GM23338 (cell line): ENCODE measurements at regions not wholly inside any gene's neighbourhood (a gene's known extent, or its start where the extent isn't known, plus 50 kb on each side); places are given as distances from the start of the nearest gene placed in this dataset.

Experiments used
- ATAC-seq: fragments of 200-7000 bp; cut with Tn5 transposase; 3 replicates; pipeline ENCODE4 v1.9.1; 2020
- DNase-seq: peaks from one replicate; pipeline ENCODE4 v3.0.0-alpha.2; 2015; ENCODE audit warnings: low spot score
- H2AFZ ChIP-seq: fragments of 200-600 bp; sonication (generic); 2 replicates; pipeline ENCODE4 v1.8.0; 2016; ENCODE audit warnings: antibody characterized with exemption, mild to moderate bottlenecking, moderate library complexity
- H3F3A ChIP-seq: fragments of 200-600 bp; sonication (generic); replicated peaks from 2 replicates; pipeline ENCODE4 v1.8.0; 2017; ENCODE audit warnings: antibody characterized with exemption, mixed run types, low read depth
- H3K27ac ChIP-seq: fragments of 200-600 bp; sonication (generic); 2 replicates; pipeline ENCODE4 v1.6.1; 2016; ENCODE audit warnings: low read depth
- H3K27me3 ChIP-seq: fragments of 200-600 bp; sonication (generic); 2 replicates; pipeline ENCODE4 v1.8.0; 2016; ENCODE audit warnings: mild to moderate bottlenecking, mixed run types, moderate library complexity; ENCODE audit not compliant: insufficient read depth
- H3K36me3 ChIP-seq: fragments of 200-600 bp; sonication (generic); 2 replicates; pipeline ENCODE4 v1.8.0; 2016; ENCODE audit warnings: mild to moderate bottlenecking; ENCODE audit not compliant: insufficient read depth
- H3K4me1 ChIP-seq: fragments of 200-600 bp; sonication (generic); 2 replicates; pipeline ENCODE4 v1.8.0; 2016; ENCODE audit warnings: mild to moderate bottlenecking, moderate library complexity; ENCODE audit not compliant: insufficient read depth
- H3K4me2 ChIP-seq: fragments of 200-600 bp; sonication (generic); 2 replicates; pipeline ENCODE4 v1.7.1; 2017; ENCODE audit warnings: mixed run types
- H3K4me3 ChIP-seq: fragments of 200-600 bp; sonication (generic); 2 replicates; pipeline ENCODE4 v1.6.1; 2016; ENCODE audit warnings: mixed run types
- H3K79me2 ChIP-seq: fragments of 200-600 bp; sonication (generic); replicated peaks from 2 replicates; pipeline ENCODE4 v1.8.0; 2017; ENCODE audit warnings: mild to moderate bottlenecking; ENCODE audit not compliant: insufficient read depth
- H3K9me2 ChIP-seq: fragments of 200-600 bp; sonication (generic); 2 replicates; pipeline ENCODE4 v1.8.0; 2017; ENCODE audit not compliant: insufficient read depth
- H4K20me1 ChIP-seq: fragments of 200-600 bp; sonication (generic); replicated peaks from 2 replicates; pipeline ENCODE4 v1.8.0; 2017; ENCODE audit warnings: mild to moderate bottlenecking; ENCODE audit not compliant: insufficient read depth
- H3K27ac Mint-ChIP-seq: 2 replicates; pipeline ENCODE4 v1.8.0; 2020; ENCODE audit warnings: inconsistent platforms, mild to moderate bottlenecking, moderate library complexity, mixed read lengths
- H3K27me3 Mint-ChIP-seq: 3 replicates; pipeline ENCODE4 v1.8.0; 2022; ENCODE audit warnings: low read depth, mild to moderate bottlenecking, moderate library complexity, mixed read lengths, inconsistent platforms; ENCODE audit not compliant: insufficient read depth, poor library complexity
- H3K36me3 Mint-ChIP-seq: 3 replicates; pipeline ENCODE4 v1.8.0; 2021; ENCODE audit warnings: low read depth, mild to moderate bottlenecking, inconsistent platforms, moderate library complexity, mixed read lengths
- H3K4me1 Mint-ChIP-seq: 3 replicates; pipeline ENCODE4 v1.8.0; 2020; ENCODE audit warnings: mild to moderate bottlenecking, inconsistent platforms, mixed read lengths
- H3K4me3 Mint-ChIP-seq: 3 replicates; pipeline ENCODE4 v1.8.0; 2021; ENCODE audit warnings: moderate library complexity, mild to moderate bottlenecking, inconsistent platforms, mixed read lengths
- H3K9me3 Mint-ChIP-seq: 3 replicates; pipeline ENCODE4 v1.8.0; 2020; ENCODE audit warnings: moderate library complexity, mild to moderate bottlenecking, inconsistent platforms, mixed read lengths
- EZH2 ChIP-seq: fragments of 200-600 bp; sonication (generic); IDR thresholded peaks from one replicate; pipeline ENCODE4 v1.8.0; 2017; ENCODE audit warnings: antibody characterized with exemption, mild to moderate bottlenecking, low read depth; ENCODE audit not compliant: unreplicated experiment
- JUNB ChIP-seq: IDR thresholded peaks from one replicate; pipeline ENCODE4 v1.6.1; 2016; ENCODE audit warnings: antibody characterized with exemption; ENCODE audit not compliant: unreplicated experiment
- POLR2AphosphoS5 ChIP-seq: IDR thresholded peaks from 2 replicates; pipeline ENCODE4 v1.6.1; 2016; ENCODE audit warnings: antibody characterized with exemption, low read depth
- TF ChIP-seq, protein P1 (sequence below): fragments of 250-450 bp; sonication (Bioruptor Pico); IDR thresholded peaks from 2 replicates; pipeline ENCODE4 v1.5.0; 2020; ENCODE audit warnings: mild to moderate bottlenecking, moderate library complexity
- TF ChIP-seq, protein P2 (sequence below): IDR thresholded peaks from one replicate; pipeline ENCODE4 v1.6.1; 2018; ENCODE audit warnings: antibody characterized with exemption; ENCODE audit not compliant: unreplicated experiment
- TF ChIP-seq, protein P3 (sequence below): IDR thresholded peaks from 2 replicates; pipeline ENCODE4 v1.6.1; 2016; ENCODE audit warnings: antibody characterized with exemption

DNA sequence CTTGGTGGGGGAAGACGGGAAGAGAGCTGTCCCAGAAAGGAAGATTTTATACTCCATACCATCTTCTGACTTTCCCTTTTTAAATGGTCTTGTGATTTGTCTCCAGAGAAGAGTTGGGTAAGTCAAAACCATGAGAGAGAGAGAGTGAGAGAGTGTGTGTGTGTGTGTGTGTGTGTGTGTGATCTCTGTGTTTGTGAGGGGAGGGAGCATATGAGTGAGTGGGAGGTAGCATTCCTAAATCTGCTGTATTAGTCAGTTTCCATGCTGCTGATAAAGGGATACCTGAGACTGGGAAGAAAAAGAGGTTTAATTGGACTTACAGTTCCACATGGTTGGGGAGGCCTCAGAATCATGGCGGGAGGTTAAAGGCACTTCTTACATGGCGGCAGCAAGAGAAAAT is 102.0 kb upstream of the VANGL1 start (continued):
- TF ChIP-seq, protein P1, sequence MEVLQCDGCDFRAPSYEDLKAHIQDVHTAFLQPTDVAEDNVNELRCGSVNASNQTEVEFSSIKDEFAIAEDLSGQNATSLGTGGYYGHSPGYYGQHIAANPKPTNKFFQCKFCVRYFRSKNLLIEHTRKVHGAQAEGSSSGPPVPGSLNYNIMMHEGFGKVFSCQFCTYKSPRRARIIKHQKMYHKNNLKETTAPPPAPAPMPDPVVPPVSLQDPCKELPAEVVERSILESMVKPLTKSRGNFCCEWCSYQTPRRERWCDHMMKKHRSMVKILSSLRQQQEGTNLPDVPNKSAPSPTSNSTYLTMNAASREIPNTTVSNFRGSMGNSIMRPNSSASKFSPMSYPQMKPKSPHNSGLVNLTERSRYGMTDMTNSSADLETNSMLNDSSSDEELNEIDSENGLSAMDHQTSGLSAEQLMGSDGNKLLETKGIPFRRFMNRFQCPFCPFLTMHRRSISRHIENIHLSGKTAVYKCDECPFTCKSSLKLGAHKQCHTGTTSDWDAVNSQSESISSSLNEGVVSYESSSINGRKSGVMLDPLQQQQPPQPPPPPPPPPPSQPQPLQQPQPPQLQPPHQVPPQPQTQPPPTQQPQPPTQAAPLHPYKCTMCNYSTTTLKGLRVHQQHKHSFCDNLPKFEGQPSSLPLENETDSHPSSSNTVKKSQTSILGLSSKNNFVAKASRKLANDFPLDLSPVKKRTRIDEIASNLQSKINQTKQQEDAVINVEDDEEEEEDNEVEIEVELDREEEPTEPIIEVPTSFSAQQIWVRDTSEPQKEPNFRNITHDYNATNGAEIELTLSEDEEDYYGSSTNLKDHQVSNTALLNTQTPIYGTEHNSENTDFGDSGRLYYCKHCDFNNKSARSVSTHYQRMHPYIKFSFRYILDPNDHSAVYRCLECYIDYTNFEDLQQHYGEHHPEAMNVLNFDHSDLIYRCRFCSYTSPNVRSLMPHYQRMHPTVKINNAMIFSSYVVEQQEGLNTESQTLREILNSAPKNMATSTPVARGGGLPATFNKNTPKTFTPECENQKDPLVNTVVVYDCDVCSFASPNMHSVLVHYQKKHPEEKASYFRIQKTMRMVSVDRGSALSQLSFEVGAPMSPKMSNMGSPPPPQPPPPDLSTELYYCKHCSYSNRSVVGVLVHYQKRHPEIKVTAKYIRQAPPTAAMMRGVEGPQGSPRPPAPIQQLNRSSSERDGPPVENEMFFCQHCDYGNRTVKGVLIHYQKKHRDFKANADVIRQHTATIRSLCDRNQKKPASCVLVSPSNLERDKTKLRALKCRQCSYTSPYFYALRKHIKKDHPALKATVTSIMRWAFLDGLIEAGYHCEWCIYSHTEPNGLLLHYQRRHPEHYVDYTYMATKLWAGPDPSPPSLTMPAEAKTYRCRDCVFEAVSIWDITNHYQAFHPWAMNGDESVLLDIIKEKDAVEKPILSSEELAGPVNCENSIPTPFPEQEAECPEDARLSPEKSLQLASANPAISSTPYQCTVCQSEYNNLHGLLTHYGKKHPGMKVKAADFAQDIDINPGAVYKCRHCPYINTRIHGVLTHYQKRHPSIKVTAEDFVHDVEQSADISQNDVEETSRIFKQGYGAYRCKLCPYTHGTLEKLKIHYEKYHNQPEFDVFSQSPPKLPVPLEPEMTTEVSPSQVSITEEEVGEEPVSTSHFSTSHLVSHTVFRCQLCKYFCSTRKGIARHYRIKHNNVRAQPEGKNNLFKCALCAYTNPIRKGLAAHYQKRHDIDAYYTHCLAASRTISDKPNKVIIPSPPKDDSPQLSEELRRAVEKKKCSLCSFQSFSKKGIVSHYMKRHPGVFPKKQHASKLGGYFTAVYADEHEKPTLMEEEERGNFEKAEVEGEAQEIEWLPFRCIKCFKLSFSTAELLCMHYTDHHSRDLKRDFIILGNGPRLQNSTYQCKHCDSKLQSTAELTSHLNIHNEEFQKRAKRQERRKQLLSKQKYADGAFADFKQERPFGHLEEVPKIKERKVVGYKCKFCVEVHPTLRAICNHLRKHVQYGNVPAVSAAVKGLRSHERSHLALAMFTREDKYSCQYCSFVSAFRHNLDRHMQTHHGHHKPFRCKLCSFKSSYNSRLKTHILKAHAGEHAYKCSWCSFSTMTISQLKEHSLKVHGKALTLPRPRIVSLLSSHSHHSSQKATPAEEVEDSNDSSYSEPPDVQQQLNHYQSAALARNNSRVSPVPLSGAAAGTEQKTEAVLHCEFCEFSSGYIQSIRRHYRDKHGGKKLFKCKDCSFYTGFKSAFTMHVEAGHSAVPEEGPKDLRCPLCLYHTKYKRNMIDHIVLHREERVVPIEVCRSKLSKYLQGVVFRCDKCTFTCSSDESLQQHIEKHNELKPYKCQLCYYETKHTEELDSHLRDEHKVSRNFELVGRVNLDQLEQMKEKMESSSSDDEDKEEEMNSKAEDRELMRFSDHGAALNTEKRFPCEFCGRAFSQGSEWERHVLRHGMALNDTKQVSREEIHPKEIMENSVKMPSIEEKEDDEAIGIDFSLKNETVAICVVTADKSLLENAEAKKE (CRISPR knock-in tag) = no peak
- TF ChIP-seq, protein P2, sequence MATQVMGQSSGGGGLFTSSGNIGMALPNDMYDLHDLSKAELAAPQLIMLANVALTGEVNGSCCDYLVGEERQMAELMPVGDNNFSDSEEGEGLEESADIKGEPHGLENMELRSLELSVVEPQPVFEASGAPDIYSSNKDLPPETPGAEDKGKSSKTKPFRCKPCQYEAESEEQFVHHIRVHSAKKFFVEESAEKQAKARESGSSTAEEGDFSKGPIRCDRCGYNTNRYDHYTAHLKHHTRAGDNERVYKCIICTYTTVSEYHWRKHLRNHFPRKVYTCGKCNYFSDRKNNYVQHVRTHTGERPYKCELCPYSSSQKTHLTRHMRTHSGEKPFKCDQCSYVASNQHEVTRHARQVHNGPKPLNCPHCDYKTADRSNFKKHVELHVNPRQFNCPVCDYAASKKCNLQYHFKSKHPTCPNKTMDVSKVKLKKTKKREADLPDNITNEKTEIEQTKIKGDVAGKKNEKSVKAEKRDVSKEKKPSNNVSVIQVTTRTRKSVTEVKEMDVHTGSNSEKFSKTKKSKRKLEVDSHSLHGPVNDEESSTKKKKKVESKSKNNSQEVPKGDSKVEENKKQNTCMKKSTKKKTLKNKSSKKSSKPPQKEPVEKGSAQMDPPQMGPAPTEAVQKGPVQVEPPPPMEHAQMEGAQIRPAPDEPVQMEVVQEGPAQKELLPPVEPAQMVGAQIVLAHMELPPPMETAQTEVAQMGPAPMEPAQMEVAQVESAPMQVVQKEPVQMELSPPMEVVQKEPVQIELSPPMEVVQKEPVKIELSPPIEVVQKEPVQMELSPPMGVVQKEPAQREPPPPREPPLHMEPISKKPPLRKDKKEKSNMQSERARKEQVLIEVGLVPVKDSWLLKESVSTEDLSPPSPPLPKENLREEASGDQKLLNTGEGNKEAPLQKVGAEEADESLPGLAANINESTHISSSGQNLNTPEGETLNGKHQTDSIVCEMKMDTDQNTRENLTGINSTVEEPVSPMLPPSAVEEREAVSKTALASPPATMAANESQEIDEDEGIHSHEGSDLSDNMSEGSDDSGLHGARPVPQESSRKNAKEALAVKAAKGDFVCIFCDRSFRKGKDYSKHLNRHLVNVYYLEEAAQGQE = no peak
- no peak for TF ChIP-seq POLR2AphosphoS5

DNA sequence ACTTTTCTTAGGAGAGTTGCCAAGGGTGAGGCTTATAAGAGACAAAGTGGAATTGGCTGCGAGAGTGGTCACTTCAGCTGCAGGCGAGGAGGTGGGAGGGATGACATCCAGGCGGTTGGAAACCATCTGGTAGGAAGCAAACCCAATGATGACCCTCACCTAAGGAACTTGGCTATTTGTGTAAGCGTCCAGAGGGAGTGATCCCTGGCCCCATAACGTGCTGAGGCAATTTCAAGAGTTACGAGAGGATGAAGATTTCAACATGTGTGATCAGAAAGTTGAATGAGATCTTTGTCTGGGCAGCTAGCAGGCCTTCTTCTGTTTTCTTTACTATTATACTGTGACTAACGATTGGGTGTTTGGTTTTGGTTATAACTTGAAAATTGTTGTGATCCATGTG is 102.7 kb upstream of the VANGL1 start:
- H4K20me1 ChIP-seq = no peaks in the 10 kb centered on the region
- H3F3A ChIP-seq = no peaks in the 10 kb centered on the region
- TF ChIP-seq, protein P3, sequence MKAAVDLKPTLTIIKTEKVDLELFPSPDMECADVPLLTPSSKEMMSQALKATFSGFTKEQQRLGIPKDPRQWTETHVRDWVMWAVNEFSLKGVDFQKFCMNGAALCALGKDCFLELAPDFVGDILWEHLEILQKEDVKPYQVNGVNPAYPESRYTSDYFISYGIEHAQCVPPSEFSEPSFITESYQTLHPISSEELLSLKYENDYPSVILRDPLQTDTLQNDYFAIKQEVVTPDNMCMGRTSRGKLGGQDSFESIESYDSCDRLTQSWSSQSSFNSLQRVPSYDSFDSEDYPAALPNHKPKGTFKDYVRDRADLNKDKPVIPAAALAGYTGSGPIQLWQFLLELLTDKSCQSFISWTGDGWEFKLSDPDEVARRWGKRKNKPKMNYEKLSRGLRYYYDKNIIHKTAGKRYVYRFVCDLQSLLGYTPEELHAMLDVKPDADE = no peak
- TF ChIP-seq JUNB = no peak
- TF ChIP-seq, protein P2 = no peak
- TF ChIP-seq EZH2 = no peak
- no peak for TF ChIP-seq POLR2AphosphoS5
- Mint-ChIP-seq H3K36me3 (no peaks in the 10 kb centered on the region), H3K27me3 (peaks cover 1% of the 10 kb centered on the region), H3K4me1 (no peaks in the 10 kb centered on the region), H3K9me3 (no peaks in the 10 kb centered on the region), H3K27ac (no peak overlapping the region), H3K4me3 (no peak overlapping the region)
- no peaks in the 10 kb centered on the region for H3K4me1 ChIP-seq
- H3K4me2 ChIP-seq = no peak overlapping the region
- no peaks in the 10 kb centered on the region for H3K36me3 ChIP-seq
- no peak overlapping the region for H2AFZ ChIP-seq
- DNase-seq = no peak
- H3K9me2 ChIP-seq = no peaks in the 10 kb centered on the region
- H3K79me2 ChIP-seq = no peaks in the 10 kb centered on the region
- H3K4me3 ChIP-seq = no peak overlapping the region
- ATAC-seq = no peak
- H3K27me3 ChIP-seq = no peaks in the 10 kb centered on the region
- no peak overlapping the region for H3K27ac ChIP-seq
